NCI-H1417 treated with DMSO at 0.1 percent for 48 hours (cell line): ENCODE measurements at regions not wholly inside any gene's neighbourhood (a gene's known extent, or its start where the extent isn't known, plus 50 kb on each side); places are given as distances from the start of the nearest gene placed in this dataset.

Source experiments
- DNase-seq: peaks from one replicate; lab custom pipeline; 2025; lab: John Stamatoyannopoulos, UW

DNA sequence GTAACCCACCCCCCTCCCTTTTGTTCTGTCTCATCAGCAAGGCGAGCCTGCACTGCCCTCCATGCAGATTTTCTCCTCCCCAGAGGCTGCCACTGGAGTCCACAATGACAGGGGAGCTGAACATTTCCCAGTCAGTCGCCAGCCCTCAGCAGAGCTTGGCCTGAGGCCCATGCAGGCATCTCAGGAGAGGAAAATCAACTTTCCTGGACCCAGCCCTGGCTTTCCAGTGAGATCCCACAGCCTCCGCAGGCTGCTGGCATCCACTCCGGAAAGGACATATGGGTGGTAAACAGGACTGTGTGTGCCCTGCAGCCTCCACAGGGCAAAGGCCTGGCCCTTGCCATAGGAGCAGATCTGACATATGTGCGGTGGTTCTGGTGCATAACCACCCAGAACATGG lies 253.8 kb downstream of the TNS1 start:
- no peak for DNase-seq

DNA sequence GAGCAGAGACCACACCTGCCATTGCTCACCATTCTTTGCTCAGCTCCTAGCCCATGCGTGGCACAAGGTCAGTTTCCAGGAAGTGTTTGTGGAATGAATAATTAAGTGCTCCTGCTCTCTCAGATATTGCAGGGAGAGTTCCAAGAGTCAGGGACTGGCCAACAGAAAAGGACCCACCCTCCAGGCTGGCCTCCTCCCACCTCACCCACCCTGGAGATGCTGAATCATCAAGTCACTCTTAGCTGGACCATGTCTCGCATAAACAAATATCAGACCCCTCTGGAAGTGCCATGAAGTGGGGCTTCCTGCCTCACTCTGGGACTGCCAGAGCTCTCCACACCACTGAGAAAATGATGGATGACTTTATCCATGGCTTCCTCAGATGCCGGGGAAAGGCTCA lies 256.0 kb downstream of the TNS1 start:
- DNase-seq, result no peak

DNA sequence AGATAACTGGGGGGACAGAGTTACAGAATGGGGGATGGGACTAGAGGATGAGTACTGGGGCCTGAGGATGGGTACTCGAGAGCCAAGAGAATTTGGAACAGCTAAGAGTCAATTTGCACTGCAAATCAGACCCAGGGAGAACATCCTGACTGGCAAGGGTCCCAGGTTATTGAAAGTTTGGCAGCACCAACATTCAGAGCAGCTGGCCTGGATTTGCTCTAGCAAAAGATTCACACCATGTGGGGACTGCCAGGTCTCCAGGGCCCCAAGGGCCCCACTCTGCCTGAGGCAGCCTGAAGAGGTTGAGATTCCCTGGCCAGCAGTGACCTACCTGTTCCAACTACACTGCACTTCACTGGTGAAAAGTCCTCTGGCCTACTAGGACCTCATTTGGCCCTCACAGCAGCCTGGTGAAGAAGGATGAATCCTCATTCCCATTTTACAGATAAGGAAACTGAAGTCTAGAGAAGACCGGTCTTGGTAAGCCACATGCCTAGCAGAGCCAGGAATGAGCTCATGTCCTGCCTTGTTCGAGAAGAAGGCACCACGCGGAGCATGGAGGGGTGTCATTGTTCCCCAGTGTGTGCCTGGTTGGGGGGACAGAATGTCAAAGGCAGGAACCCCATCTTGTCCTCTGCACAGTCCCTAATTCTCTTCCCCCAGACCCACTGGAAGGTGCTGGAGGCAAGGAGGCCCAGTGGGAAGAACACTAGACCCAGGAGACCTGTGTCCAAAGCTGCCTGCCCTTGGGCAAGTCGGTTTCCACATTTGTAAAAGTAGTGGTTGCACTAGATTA lies 258.6 kb downstream of the TNS1 start:
- DNase-seq, result no peak

DNA sequence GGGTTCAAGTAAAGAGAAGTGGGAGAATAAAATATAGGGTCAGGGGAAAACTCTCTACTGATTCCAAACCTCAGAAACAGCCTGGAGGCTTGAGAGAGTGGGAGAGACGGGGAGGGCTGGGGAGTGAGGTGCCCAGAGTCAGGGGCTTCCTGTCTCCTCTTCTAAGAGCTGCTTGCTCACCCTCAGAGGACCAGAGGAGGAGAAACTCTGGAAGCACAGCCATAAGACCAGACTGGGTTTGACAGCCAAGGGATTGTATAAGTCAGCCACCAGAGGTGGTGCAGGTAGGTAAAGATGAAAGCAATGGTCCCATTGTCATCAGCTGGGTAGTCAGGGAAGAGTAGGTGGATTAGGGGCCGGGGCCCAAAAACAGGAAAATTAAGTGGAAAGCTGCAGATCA lies 259.4 kb downstream of the TNS1 start:
- no peak for DNase-seq

DNA sequence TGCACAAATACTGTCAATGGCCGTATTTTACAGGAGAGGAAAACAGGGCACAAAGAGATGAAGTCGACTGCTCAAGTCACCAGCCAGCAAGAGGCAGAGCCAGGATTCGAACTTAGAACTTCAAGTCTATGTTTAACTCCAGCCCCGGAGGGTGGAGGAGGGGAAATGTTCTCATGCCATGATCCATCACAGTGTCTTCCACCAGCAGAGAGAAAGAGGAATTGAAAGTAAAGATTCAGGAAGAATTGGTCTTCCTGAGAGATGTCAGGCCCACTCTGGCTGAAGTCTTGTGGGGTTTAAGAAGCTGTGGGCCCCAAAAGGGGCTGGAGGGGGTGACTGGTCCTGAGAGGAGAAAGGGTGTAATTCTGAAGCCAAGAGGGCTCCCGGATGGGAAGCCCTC lies 260.0 kb downstream of the TNS1 start:
- DNase-seq, result no peak

DNA sequence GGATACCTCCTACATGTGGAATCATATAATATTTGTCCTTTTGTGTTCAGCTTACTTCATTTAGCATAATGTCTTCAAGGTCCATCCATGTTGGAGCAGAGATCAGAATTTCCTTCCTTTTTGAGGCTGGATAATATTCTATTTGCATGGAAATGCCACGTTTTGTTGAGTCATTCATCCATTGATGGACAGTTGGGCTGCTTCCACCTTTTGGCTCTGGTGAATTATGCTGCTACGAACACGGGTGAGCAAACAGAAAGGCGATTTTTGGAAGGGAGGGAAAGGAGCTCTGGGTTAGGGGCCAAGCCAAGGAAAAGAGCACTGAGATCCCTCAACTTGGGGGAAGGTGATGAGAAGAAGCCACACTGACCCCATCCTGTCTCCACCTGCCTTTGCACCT lies 260.5 kb downstream of the TNS1 start:
- DNase-seq, result no peak

DNA sequence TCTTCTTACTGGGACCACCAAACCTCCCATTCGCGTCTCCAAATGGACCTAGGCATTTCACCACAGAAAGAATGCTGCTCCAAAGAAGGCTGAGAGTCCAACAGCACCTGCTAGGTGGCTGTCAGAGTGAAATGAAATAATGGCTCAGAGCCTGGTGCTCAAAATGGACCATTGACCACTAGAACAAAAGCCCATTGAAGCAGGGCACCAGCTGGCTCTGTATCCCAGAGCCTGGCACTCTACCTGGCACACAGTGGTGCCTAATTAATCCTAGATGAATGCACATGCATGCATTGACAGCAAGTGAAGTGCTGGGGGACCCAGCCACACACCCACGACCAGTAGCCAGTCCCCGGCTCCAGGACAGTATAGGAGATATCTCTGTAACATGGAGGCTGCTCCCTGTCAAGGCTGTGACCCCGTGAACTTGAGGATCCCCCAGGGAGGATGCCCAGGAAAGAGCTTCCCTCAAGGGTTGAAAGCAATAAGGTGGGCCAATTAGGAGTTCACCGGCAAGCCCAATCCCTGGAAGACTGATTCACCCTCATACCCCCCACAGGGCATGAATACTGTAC lies 261.3 kb downstream of the TNS1 start:
- DNase-seq, result no peak

DNA sequence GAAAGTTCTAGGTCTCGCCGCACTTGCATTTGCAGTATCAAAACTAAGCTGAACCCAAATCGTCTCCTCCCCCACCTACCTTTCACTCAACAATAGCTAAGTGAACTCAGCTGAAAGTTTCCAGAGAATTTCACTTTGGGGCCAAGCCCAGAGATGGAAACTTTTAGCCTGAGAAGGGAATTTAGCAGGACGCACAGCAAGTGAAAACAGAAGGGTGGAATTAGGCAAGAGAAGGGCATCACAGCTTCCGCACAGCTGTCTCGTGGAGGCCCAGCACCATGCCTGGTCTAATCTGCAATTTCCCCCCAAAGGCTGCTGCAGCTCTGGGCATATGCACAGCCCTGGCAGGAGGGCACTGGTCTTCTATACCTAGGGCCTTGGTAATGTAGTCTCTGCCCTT lies 262.0 kb downstream of the TNS1 start:
- no peak for DNase-seq

DNA sequence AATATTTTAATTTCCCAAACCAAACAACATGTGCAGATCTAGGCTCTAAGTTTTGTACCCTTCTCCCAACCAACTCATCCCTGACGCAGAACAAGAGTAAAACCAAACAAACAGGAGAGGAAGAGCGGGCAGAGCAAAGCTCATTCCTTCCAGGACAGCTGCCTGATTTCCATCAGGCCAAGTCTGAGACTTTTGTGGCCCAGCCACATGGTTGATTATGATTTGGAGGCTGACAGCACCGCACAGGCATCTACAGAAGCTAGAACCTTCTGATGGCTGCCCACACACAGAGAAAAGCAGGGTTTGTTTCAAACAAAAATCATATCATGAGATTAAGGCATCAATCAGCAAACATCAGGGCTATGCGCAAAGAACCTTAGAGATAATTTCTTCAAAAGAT lies 262.6 kb downstream of the TNS1 start:
- DNase-seq, result no peak

DNA sequence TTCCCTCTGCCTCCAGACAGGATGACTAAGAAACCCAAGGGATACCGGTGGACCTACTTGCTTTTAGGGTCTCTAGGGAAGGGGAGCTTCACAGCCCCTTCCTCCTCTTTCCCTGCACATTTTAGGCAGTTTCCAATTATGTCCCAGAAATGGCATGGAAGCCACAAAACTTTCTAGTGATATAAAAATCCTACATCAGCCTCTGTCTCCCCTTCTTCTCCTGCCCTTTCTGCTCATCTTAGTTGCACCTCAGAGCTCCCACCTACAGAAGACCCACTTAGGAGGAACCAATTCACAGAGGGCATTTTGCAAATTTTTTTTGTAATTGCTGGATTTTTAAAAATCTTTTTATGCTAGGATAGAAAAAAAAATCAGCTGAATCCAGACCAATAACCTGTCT lies 263.1 kb downstream of the TNS1 start:
- DNase-seq, result no peak

DNA sequence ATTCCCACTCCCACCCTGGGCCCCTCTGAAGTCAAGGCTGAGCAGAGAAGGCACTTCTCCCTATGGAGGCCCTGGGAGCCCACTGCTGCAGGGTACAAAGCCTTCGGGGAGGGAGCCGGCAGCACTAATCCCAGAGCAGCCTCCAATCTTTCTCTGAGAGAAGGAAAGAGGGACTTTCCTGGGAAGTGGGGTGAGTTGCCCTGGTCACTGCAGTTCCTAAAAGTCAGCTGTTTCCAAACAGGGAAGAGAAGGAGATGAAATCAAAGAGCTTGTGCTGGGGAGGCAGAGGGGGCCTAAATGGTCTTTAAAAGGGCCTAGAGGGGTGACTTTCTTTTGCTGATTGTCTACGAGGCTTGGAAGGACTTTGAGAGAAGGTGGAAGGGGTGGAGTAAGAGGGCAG lies 264.7 kb downstream of the TNS1 start:
- no peak for DNase-seq

DNA sequence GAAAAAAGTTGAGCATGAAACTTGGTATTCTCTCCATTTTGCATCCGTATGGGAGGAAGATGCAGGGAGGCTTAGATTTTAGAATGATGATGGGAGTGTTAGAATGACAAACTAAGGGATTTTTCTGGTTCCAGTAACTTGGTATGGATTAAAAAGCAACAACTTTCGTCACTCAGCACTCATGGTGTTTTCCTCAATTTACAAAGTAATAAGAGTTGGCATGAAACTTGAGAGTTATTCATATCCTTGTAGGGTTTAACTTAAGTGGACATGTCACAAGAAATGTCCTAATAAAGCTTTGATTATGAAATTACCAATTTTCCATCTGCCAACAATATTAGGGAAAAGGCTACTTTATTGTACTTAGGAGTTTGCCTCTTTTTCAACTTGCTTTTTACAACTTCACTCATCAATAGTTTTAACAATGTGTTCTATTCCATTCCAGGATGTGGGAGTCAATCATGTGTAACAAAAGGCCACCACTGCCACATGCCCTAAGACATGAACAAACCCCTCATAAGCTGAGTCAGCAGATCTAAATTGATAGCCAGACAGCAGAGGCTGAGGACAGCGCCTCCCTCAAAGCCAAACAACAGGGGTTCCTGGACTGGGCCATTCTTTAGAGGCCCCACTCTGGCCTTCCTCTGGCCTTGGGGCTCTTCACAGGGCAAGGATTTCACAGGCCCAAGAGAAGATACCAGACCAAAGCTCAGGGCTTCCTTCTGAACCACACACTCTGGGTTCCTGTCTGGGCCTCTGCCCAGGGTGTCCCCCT lies 265.8 kb downstream of the TNS1 start:
- DNase-seq, result no peak

DNA sequence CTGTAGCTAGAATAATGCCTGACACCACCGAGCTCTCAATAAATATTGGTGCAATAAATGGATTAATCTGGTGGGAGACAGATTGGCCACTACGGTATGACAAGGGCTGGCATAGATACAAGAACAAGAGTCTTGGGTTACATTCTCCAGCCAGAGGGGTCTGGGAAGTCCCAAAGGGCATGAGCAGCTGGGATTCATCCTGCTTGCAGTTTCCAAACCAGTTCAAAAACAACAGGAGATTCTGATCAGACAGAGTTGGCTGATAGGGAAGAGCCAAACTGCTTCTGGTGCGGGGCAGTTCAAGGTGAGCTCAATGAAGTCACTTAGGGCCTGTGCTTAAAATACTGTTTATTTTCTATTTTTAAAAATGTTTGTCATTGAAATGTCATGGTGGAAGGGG lies 266.9 kb downstream of the TNS1 start:
- DNase-seq, result no peak

DNA sequence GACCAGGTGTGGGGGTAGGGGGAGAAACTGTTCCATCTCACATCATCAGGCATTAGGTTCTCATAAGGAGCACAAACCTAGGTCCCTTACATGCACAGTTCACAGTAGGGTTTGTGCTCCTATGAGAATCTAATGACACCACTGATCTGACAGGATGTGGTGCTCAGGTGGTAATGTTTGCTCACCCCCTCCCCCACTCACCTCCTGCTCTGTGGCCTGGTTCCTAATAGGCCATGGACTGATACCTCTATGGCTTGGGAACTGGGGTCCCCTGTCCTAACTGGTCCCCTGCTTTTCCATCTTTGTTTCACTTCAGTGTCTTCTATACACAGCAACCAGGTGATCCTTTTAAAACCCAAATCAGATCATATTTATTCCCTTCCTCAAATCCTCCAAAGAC lies 267.8 kb downstream of the TNS1 start:
- no peak for DNase-seq

DNA sequence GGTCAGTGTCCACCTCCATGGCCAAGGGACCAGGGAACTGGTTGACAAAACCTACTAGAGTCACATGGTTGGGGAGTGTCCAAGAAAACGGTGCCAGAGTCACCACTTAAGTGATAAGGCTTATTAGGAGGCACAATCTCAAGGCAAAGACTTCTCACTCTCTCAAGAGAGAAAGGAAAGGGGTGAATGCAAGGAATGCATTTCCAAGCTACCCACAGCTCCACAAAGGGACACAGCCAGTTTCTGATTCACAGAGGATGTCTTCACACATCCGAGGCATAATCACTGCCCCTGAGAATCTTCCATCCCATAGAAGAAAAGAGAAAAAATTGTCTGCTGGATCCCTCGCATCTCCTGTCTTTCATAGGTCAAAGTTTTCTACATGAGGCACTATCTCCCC lies 269.3 kb downstream of the TNS1 start:
- DNase-seq, result no peak

DNA sequence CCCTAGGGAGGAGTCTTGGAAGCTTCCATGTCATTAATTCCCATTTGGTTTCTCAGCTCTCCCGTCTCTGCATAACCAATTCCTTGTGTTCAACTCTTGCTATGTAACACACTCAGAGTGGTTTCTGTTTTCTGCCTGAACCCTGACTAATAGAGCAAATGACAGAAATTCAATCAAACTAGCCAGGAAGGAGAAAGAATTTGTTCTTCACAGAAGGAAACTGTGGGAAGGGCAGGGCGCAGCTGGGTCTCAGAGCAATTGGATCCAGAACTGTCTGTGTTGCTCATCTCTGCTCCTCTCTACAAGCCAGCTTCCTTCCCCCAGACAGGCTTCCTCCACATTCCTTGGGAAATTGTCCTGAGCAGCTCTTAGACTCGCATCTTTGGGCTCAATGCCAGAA lies 269.8 kb downstream of the TNS1 start:
- no peak for DNase-seq

DNA sequence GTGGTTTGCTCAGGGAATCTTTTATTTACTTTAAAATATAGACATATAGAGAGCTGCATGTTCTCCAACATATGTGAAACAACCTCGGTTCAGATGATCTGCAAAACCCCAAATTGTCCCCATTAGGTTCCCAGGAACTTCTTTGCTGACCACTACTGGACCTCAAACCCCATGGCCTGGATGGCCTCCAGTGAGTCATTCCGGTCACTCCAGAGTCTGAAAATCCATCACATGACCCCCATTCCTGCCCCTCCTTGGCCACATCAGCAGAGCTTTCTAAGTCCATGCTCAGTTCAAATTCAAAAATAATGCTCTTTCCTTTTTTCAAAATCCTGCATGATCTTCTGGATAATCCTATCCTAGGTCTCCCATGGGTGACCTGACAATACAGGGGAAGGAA lies 271.0 kb downstream of the TNS1 start:
- no peak for DNase-seq

DNA sequence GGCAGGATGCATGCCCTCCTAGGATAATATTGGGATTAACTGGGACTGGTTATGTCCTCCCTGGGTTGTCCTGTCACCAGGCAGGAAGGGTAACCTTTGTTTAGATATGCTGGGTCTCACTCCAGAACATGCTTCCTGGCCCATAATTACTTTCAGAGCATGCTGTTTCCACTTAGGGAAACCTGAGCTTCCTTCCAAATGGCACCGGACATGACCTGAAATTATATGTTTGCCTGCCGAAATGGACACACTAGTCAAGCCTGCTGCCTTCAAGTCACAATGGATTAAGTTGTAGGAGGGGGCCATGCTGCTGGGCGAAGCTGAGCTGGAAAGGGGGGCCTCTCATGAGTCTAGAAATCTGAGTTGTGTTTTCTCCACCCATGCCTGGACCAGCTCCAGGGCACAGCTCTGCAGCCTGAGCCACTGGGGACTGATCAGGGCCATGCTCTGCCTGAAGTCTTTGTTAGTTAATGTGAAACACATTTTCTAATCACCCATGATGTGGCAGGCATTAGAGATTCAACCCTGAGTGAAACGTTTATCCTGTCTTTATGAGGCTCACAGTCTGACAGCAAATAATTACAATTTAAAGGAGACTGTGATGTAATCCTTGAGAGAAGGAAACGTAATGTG lies 273.3 kb downstream of the TNS1 start:
- no peak for DNase-seq

DNA sequence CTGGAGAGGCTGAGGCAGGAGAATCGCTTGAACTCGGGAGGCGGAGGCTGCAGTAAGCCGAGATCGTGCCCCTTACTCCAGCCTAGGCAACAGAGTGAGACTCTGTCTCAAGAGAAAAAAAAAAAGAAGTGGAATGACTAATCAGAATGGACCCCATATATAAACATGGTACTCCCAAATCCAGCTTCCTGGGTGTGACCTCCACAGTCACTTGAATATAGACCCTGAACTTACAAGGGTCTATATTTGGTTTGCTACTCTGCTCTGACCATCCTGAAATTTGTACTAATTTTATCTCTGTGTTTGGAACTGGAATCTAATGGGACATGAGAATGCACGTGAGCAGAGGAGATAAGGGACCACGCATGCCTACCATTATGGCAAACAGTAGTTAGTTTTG lies 275.0 kb downstream of the TNS1 start:
- DNase-seq, result no peak

DNA sequence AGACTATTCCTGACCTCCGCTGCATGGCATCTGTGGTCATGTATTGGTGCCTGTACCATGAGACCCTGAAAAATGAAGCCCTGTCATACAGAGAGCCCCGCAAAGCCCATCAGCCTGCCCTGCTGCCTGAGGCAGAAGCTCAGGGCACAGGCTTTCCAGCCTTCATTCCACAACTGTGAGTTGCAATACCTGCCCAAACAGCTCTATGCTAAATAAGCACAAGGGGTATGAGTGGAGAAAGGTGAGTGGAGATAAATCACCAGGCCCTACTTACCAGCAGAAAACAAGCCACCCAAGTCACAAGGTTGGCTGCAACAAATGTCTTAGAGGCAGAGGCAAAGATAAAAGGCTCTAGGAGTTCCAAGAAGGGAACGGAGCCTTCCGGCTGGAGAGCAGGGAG lies 277.4 kb downstream of the TNS1 start:
- DNase-seq, result no peak

DNA sequence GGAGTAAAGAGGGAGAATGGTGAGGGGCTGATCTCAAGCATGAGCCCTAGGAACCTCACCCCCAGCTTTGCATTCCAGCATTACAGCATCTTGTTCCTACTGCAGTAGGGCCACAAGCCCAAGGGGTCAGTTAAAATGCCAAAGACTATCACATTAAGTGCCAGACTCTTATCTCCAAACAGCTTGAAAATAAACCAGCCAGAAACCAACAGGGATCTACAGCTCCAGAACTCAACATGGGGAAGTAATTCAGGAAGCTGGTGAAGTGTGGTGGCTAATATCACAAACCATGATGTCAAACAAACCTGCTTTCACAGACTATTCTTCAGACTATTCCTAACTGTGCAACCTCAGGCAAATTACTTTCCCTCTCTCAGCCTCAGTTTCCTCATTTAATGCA lies 278.3 kb downstream of the TNS1 start:
- no peak for DNase-seq

DNA sequence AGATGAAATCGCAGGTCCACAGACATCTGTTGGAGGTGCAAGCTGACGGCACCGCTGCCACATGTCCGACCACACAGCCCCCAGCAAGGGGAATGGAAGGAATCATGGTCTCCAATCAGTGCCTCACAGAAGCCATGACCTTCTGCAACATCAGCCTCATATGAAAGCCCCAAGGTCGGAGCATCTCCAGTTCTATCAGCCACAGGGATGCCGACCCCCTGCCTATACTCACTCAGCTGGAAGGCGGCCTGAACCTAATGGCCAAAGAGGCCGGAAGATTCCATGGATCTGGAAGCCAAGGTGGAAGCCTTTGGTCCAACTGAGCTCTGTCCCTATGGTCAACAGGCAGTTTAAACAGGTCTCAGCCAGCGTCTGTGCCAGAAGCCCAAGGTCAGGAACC lies 278.8 kb downstream of the TNS1 start:
- no peak for DNase-seq

DNA sequence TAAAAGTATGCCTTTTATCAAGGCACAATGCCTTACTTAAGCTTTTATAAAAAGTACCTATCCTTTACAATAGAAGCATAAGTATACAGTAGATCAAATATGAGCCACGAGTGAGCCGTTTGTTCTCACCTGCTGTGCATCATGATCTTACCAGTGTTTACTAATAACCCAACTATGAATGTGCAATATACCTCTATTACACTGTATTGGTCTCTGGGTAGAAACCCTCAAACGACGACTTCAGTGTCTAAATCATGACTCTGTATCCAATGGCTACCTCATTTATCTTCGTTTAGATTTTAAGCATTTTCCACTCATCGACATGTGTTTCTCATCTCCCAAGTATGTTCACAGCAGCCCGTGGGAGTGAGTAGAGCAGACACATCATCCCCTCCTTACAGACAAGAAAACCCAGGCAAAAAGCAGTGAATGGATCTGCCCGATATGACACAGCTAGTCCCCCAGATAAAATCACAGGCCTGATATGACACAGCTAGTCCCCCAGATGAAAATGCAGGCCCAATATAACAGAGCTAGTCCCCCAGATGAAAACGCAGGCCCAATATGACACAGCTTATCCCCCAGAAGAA lies 279.8 kb downstream of the TNS1 start:
- DNase-seq, result no peak
